ENCODE measurements at regions not wholly inside any gene's neighbourhood (a gene's known extent, or its start where the extent isn't known, plus 50 kb on each side); places are given as distances from the start of the nearest gene placed in this dataset.
"Not testable (repeated sequence)": the region's sequence is repeated elsewhere in the genome, so short reads cannot be mapped to it uniquely, and the experiment has no call there.

GRCh38 chr3:167033866-167034265, 346.2 kb downstream of the ZBBX start:
- Histone ChIP-seq H3K4me3 (ENCODE audit: low read length) (no peak overlapping the region), H3K9me3 (ENCODE audit: control insufficient read depth, low read depth, low read length) (no peaks in the 10 kb centered on the region), H3K9ac (ENCODE audit: low read length) (no peak overlapping the region), H3K36me3 (ENCODE audit: control insufficient read depth, low read depth, low read length) (no peaks in the 10 kb centered on the region), H3K27me3 (ENCODE audit: control insufficient read depth, insufficient read depth, low read length) (no peaks in the 10 kb centered on the region), H3K27ac (ENCODE audit: low read length) (no peak overlapping the region), H3K4me1 (ENCODE audit: control insufficient read depth, low read depth, low read length) (no peaks in the 10 kb centered on the region)

GRCh38 chr3:167032267-167032876, 347.7 kb downstream of the ZBBX start:
- no peaks in the 10 kb centered on the region for H3K27me3 ChIP-seq (ENCODE audit: control insufficient read depth, insufficient read depth, low read length)
- no peak overlapping the region for H3K27ac ChIP-seq (ENCODE audit: low read length)
- no peak overlapping the region for H3K9ac ChIP-seq (ENCODE audit: low read length)
- no peaks in the 10 kb centered on the region for H3K36me3 ChIP-seq (ENCODE audit: control insufficient read depth, low read depth, low read length)
- H3K9me3 ChIP-seq (ENCODE audit: control insufficient read depth, low read depth, low read length), result no peaks in the 10 kb centered on the region
- no peak overlapping the region for H3K4me3 ChIP-seq (ENCODE audit: low read length)
- no peaks in the 10 kb centered on the region for H3K4me1 ChIP-seq (ENCODE audit: control insufficient read depth, low read depth, low read length)

- H3K9ac ChIP-seq (ENCODE audit: low read length), result no peak overlapping the region
Measured at GRCh38 chr3:167031364-167032049, 348.6 kb downstream of the ZBBX start.

GRCh38 chr3:167030082-167030725, 349.9 kb downstream of the ZBBX start:
- Histone ChIP-seq H3K4me1 (ENCODE audit: control insufficient read depth, low read depth, low read length) (no peaks in the 10 kb centered on the region), H3K36me3 (ENCODE audit: control insufficient read depth, low read depth, low read length) (no peaks in the 10 kb centered on the region), H3K9me3 (ENCODE audit: control insufficient read depth, low read depth, low read length) (no peaks in the 10 kb centered on the region), H3K9ac (ENCODE audit: low read length) (no peak overlapping the region), H3K27me3 (ENCODE audit: control insufficient read depth, insufficient read depth, low read length) (no peaks in the 10 kb centered on the region), H3K27ac (ENCODE audit: low read length) (no peak overlapping the region), H3K4me3 (ENCODE audit: low read length) (no peak overlapping the region)

More at GRCh38 chr3:167031364-167032049, 348.6 kb downstream of the ZBBX start:
- H3K27ac ChIP-seq (ENCODE audit: low read length), result no peak overlapping the region
- H3K4me3 ChIP-seq (ENCODE audit: low read length), result no peak overlapping the region
- no peaks in the 10 kb centered on the region for H3K27me3 ChIP-seq (ENCODE audit: control insufficient read depth, insufficient read depth, low read length)
- no peaks in the 10 kb centered on the region for H3K9me3 ChIP-seq (ENCODE audit: control insufficient read depth, low read depth, low read length)
- no peaks in the 10 kb centered on the region for H3K4me1 ChIP-seq (ENCODE audit: control insufficient read depth, low read depth, low read length)
- H3K36me3 ChIP-seq (ENCODE audit: control insufficient read depth, low read depth, low read length), result no peaks in the 10 kb centered on the region

GRCh38 chr3:167019503-167019902, 360.6 kb downstream of the ZBBX start:
- H3K4me3 ChIP-seq (ENCODE audit: low read length); H3K27ac ChIP-seq (ENCODE audit: low read length); H3K36me3 ChIP-seq (ENCODE audit: control insufficient read depth, low read depth, low read length); H3K9ac ChIP-seq (ENCODE audit: low read length); H3K9me3 ChIP-seq (ENCODE audit: control insufficient read depth, low read depth, low read length); H3K27me3 ChIP-seq (ENCODE audit: control insufficient read depth, insufficient read depth, low read length); H3K4me1 ChIP-seq (ENCODE audit: control insufficient read depth, low read depth, low read length): not testable (repeated sequence)

- H3K27ac ChIP-seq (ENCODE audit: low read length); H3K9me3 ChIP-seq (ENCODE audit: control insufficient read depth, low read depth, low read length); H3K4me1 ChIP-seq (ENCODE audit: control insufficient read depth, low read depth, low read length); H3K27me3 ChIP-seq (ENCODE audit: control insufficient read depth, insufficient read depth, low read length); H3K36me3 ChIP-seq (ENCODE audit: control insufficient read depth, low read depth, low read length); H3K4me3 ChIP-seq (ENCODE audit: low read length); H3K9ac ChIP-seq (ENCODE audit: low read length): not testable (repeated sequence)
Measured at GRCh38 chr3:167018591-167019111, 361.4 kb downstream of the ZBBX start.

- no peak overlapping the region for H3K4me3 ChIP-seq (ENCODE audit: low read length)
- no peaks in the 10 kb centered on the region for H3K4me1 ChIP-seq (ENCODE audit: control insufficient read depth, low read depth, low read length)
- H3K9me3 ChIP-seq (ENCODE audit: control insufficient read depth, low read depth, low read length), result no peaks in the 10 kb centered on the region
- no peaks in the 10 kb centered on the region for H3K27me3 ChIP-seq (ENCODE audit: control insufficient read depth, insufficient read depth, low read length)
- H3K36me3 ChIP-seq (ENCODE audit: control insufficient read depth, low read depth, low read length), result no peaks in the 10 kb centered on the region
- no peak overlapping the region for H3K9ac ChIP-seq (ENCODE audit: low read length)
- no peak overlapping the region for H3K27ac ChIP-seq (ENCODE audit: low read length)
Measured at GRCh38 chr3:167012691-167013090, 367.4 kb downstream of the ZBBX start.

GRCh38 chr3:167008791-167009190, 371.3 kb downstream of the ZBBX start:
- Histone ChIP-seq H3K27ac (ENCODE audit: low read length) (no peak overlapping the region), H3K27me3 (ENCODE audit: control insufficient read depth, insufficient read depth, low read length) (no peaks in the 10 kb centered on the region), H3K9ac (ENCODE audit: low read length) (no peak overlapping the region), H3K36me3 (ENCODE audit: control insufficient read depth, low read depth, low read length) (no peaks in the 10 kb centered on the region), H3K4me1 (ENCODE audit: control insufficient read depth, low read depth, low read length) (no peaks in the 10 kb centered on the region), H3K9me3 (ENCODE audit: control insufficient read depth, low read depth, low read length) (no peaks in the 10 kb centered on the region), H3K4me3 (ENCODE audit: low read length) (no peak overlapping the region)

- Histone ChIP-seq H3K36me3 (ENCODE audit: control insufficient read depth, low read depth, low read length) (no peaks in the 10 kb centered on the region), H3K4me3 (ENCODE audit: low read length) (no peak overlapping the region), H3K4me1 (ENCODE audit: control insufficient read depth, low read depth, low read length) (no peaks in the 10 kb centered on the region), H3K27me3 (ENCODE audit: control insufficient read depth, insufficient read depth, low read length) (no peaks in the 10 kb centered on the region), H3K27ac (ENCODE audit: low read length) (no peak overlapping the region), H3K9me3 (ENCODE audit: control insufficient read depth, low read depth, low read length) (no peaks in the 10 kb centered on the region), H3K9ac (ENCODE audit: low read length) (no peak overlapping the region)
Measured at GRCh38 chr3:167001374-167001773, 378.7 kb downstream of the ZBBX start.

GRCh38 chr3:166993015-166993630, 387.0 kb downstream of the ZBBX start:
- Histone ChIP-seq H3K36me3 (ENCODE audit: control insufficient read depth, low read depth, low read length) (no peaks in the 10 kb centered on the region), H3K27me3 (ENCODE audit: control insufficient read depth, insufficient read depth, low read length) (no peaks in the 10 kb centered on the region), H3K4me1 (ENCODE audit: control insufficient read depth, low read depth, low read length) (no peaks in the 10 kb centered on the region), H3K9ac (ENCODE audit: low read length) (no peak overlapping the region), H3K4me3 (ENCODE audit: low read length) (no peak overlapping the region), H3K9me3 (ENCODE audit: control insufficient read depth, low read depth, low read length) (no peaks in the 10 kb centered on the region), H3K27ac (ENCODE audit: low read length) (no peak overlapping the region)

GRCh38 chr3:166986000-166986399, 394.1 kb downstream of the ZBBX start:
- H3K9ac ChIP-seq (ENCODE audit: low read length), result no peak overlapping the region
- no peaks in the 10 kb centered on the region for H3K4me1 ChIP-seq (ENCODE audit: control insufficient read depth, low read depth, low read length)
- no peaks in the 10 kb centered on the region for H3K36me3 ChIP-seq (ENCODE audit: control insufficient read depth, low read depth, low read length)
- H3K4me3 ChIP-seq (ENCODE audit: low read length), result no peak overlapping the region
- H3K27me3 ChIP-seq (ENCODE audit: control insufficient read depth, insufficient read depth, low read length), result no peaks in the 10 kb centered on the region
- H3K27ac ChIP-seq (ENCODE audit: low read length), result no peak overlapping the region
- no peaks in the 10 kb centered on the region for H3K9me3 ChIP-seq (ENCODE audit: control insufficient read depth, low read depth, low read length)

Measured in iPS-18a (cell line).